GM12891 (cell line): ENCODE measurements at regions not wholly inside any gene's neighbourhood (a gene's known extent, or its start where the extent isn't known, plus 50 kb on each side); places are given as distances from the start of the nearest gene placed in this dataset.

Source experiments
- DNase-seq: peaks from one replicate; pipeline ENCODE4 v3.0.0; 2011; ENCODE audit warnings: low spot score; ENCODE audit not compliant: insufficient read length
- FAIRE-seq: peaks from 2 replicates; lab custom pipeline; 2011; peaks lifted over from hg19 to GRCh38; lab: Jason Lieb, UNC
- PAX5 ChIP-seq: IDR thresholded peaks from 2 replicates; pipeline ENCODE4 v1.6.1; 2011; ENCODE audit warnings: low read length, moderate library complexity, mild to moderate bottlenecking; ENCODE audit not compliant: insufficient read depth, severe bottlenecking
- POLR2A ChIP-seq: IDR thresholded peaks from 2 replicates; pipeline ENCODE4 v1.6.1; 2011; ENCODE audit warnings: low read depth, low read length, control low read depth
- POLR2AphosphoS5 ChIP-seq: IDR thresholded peaks from 2 replicates; pipeline ENCODE4 v1.6.1; 2011; ENCODE audit warnings: low read depth, low read length, control low read depth
- POU2F2 ChIP-seq: IDR thresholded peaks from 2 replicates; pipeline ENCODE4 v1.6.1; 2011; ENCODE audit warnings: low read depth, mild to moderate bottlenecking, control low read depth, low read length, moderate library complexity
- SPI1 ChIP-seq: IDR thresholded peaks from 2 replicates; pipeline ENCODE4 v1.6.1; 2011; ENCODE audit warnings: low read depth, low read length, control low read depth
- TAF1 ChIP-seq: IDR thresholded peaks from 2 replicates; pipeline ENCODE4 v1.6.1; 2011; ENCODE audit warnings: low read depth, low read length, control low read depth

DNA sequence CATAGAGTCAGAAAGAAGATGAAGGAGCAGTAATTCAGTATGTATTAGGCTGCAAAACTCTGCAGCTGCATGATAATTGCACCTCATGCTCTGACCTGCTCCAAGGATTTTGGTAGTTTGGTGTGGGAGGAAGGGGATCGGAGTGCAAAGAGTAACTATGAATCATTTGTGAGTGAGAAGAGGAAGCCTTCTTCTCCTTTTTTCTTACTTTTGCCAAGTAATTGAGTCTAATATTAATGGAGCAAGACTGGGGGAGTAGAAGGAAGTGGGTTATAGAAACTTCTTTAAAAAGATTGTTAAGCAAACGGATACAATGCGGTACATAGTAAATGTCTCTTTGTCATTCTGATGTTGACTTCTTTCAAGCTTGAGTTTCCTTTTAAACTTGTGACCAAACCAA, 276.5 kb downstream of the EDEM1 start:
- FAIRE-seq (no peak), DNase-seq (no peak)
- TF ChIP-seq SPI1 (no peak), POLR2A (no peak), PAX5 (no peak), POLR2AphosphoS5 (no peak), TAF1 (no peak), POU2F2 (no peak)

DNA sequence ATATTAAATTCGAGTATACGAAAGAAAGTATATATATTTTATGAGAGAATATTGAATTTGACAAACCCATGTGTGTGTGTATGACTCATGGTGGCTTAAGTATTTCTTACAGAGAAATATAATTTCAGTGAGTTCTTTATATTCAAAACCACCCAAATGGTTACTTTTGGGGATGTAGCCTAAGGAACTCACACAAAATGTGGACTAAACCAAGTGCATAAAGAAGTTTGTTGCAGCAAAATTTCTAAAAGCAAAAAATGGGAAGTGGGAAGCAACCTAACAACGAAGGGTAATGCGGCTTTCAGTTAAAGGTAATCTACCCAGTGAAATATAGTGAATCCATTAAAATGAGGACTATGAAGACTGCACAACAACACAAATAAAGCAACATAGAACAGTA, 277.1 kb downstream of the EDEM1 start:
- FAIRE-seq, result no peak
- no peak for DNase-seq
- TF ChIP-seq POU2F2 (no peak), POLR2AphosphoS5 (no peak), SPI1 (no peak), TAF1 (no peak), PAX5 (no peak), POLR2A (no peak)

DNA sequence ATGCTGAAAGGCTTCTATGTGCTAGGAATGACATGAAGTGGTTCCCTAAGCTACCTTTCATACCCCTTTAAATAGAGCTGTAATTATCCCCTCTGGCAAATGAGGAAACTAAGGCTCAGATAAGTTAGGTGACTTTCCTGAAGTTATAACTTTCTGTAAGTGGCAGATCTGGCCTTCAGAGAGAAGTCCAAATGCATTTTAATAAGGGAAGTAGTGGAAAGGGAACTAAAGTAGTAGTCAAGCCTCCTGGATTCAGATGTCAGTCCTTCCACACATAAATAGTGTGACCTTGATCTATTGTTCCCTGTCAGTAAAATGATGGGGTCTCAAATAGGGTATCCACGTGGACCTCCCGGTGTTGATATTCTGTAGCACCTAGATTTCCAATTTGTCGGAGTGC, 277.7 kb downstream of the EDEM1 start:
- FAIRE-seq (no peak), DNase-seq (no peak)
- TF ChIP-seq POLR2A (no peak), TAF1 (no peak), SPI1 (no peak), POU2F2 (no peak)

DNA sequence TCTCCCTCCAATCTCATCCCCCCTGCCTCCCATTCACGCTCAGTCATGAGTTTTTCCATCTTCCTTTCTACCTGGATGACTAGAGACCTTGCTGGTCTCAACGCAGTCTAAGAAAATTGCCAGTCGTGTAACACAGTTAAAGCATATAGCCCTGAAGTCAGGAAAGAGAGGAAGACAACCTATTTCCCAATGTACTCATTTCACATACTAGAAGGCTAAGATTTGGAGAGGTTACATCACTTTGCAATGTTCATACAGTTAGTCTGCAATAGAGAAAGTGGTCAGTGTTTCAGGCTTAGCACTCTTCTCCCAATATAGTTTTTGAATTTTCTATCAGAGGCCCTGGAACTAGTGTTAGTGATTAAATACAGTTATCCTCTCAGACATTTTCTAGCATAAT, 278.6 kb downstream of the EDEM1 start:
- TF ChIP-seq SPI1, result no peak
- no peak for TF ChIP-seq PAX5
- TF ChIP-seq POLR2AphosphoS5, result no peak
- no peak for TF ChIP-seq POLR2A
- DNase-seq, result no peak
- FAIRE-seq, result no peak

DNA sequence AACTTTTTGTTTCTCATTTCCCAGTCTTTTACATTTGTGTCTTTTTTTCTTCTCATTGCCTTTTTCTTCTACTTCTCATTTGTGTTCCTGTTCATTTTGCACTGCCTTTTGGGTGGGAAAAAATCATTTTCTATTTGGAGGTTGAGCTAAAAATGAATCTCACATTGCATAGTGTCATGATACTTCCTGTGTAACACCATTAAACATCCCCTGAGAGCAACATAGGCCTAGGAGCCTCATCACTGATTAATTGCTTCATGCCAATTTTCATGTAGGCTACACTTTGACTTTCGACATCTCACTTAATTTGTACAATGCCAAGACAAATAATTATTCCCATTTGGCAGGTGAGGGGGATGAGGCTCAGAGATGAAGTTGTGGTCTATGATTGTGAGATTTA, 279.2 kb downstream of the EDEM1 start:
- FAIRE-seq, result no peak
- no peak for TF ChIP-seq SPI1
- TF ChIP-seq POLR2AphosphoS5, result no peak
- no peak for TF ChIP-seq POLR2A
- TF ChIP-seq TAF1, result no peak
- no peak for TF ChIP-seq PAX5
- TF ChIP-seq POU2F2, result no peak
- no peak for DNase-seq

DNA sequence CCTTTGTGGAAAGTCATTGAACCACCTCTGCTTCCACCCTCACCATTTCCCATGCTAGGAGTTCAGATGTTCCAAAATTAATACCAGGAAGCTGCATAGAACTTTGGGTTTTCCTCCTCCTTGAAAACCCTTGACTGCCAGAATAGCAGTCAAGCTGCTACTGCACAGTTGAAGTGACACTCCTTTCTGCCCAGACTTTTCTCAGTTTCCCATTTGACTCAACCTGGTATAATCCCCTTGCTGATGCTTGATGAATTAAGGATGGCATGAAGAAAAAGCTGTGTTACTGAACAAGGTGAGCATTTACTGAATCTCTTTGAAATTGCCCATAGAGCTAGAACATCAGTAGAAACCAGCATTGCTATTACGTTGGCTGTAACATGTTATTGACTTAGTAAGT, 286.0 kb downstream of the EDEM1 start:
- no peak for TF ChIP-seq PAX5
- DNase-seq (no peak), FAIRE-seq (no peak)

DNA sequence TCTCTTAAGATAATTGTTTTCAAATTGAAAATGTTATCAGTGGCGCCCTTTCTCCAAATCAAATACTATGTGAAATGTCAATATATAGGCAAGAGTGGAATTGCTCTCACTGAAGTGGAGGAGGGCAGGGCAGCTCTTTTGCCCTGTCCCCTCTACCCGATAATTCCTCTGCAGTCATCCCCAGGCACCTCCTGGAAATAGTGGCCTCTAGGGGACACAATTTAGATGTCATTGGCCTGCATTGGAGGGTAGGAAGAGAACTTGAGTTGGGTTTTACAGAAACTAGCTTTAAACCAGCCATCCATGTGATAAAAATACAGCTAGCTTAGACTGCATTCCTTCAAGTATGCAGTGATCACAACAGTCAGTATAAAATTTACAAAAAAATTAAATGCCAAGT, 288.9 kb downstream of the EDEM1 start:
- no peak for DNase-seq
- no peak for TF ChIP-seq PAX5
- TF ChIP-seq SPI1, result no peak
- no peak for TF ChIP-seq TAF1
- no peak for TF ChIP-seq POLR2A
- no peak for TF ChIP-seq POLR2AphosphoS5
- no peak for TF ChIP-seq POU2F2
- FAIRE-seq, result no peak

DNA sequence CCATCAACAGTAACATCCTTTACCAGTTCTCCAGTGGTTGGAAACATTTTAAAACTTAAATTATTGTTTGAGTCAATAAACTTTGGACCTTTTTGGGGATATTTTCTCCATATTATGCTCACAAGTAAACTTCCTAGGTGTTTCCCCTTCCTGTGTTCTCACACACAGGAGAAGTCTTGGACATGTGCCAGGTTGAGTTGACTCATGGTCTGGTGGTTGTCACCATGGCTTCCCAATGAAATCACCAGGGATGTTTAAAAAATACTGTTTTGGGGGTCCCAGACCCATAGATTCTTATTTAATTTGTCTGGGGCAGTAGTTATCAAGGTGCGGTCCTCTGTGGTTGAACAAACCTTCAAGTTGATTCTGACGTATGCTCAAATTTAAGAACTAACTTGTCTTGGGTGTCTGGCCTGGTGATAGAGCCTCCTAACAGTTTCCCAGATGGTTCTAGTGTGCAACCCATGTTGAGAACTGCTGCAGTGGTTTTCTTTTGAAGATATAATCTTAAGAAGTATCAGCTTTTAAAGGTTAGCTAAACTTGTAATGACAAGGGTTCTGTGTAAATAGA, 291.8 kb downstream of the EDEM1 start:
- FAIRE-seq (no peak), DNase-seq (no peak)
- TF ChIP-seq POLR2A (no peak), POLR2AphosphoS5 (no peak), SPI1 (no peak), POU2F2 (no peak), TAF1 (no peak), PAX5 (no peak)

DNA sequence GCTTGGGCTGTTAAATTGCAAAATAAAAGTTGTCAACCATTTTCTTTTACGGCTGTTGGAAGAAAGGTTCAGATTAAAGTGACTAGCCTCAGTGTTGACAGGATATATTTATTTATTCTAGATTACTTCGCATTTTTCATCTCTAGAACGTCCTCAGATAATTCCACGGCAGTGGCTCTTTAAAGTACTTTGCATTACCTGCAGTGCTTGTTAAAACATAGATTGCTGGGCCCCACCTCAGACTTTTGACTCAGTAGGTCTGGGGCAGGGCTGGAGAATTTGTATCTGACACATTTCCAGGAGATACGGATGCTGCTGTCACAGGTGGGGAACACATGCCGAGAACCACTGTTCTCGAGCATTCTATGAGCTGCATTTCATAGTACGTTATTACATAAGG, 292.7 kb downstream of the EDEM1 start:
- FAIRE-seq (no peak), DNase-seq (no peak)
- TF ChIP-seq POLR2AphosphoS5 (no peak), POLR2A (no peak), SPI1 (no peak), PAX5 (no peak), POU2F2 (no peak), TAF1 (no peak)

DNA sequence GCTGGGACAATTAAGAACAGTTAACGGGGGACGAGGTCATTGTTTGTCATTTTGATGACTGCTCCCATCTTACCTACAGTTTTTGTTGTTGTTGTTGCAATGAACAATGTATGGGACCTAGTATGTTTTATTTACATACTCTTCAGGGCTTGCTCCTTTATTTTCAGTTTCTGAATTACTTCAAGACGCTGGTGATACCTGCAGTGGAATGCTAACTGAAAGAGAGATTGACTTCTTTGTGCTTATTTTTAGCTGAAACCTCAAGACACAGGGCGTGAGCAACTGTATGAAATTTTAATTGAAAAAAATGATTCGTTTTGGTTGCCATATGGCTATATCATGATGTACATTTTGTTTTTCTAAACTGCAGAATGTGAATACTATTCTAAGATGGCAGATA, 297.9 kb downstream of the EDEM1 start:
- DNase-seq (no peak), FAIRE-seq (no peak)
- TF ChIP-seq TAF1 (no peak), PAX5 (no peak), POU2F2 (no peak), POLR2A (no peak), POLR2AphosphoS5 (no peak)

DNA sequence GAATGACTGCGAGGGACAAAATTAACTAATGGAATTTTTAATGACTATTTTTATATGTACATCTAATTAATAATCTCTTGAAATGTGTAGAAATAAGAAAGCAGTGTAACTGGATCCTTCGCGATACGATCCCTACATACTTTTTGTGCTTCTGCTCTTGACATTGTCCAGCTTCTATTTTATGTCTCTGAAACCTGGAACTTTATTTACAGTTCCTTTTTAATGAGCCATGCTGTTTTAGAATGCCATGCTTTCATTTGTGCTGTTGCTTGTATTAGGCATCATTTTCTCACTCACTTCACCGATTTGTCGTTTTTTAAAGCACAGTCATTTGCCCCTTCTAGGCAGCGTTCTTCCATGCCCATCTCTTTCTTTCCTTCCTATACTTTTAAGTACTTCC, 301.3 kb downstream of the EDEM1 start:
- FAIRE-seq (no peak), DNase-seq (no peak)
- TF ChIP-seq TAF1 (no peak), SPI1 (no peak), POU2F2 (no peak), POLR2AphosphoS5 (no peak), PAX5 (no peak), POLR2A (no peak)
